ENCODE measurements at regions not wholly inside any gene's neighbourhood (a gene's known extent, or its start where the extent isn't known, plus 50 kb on each side); places are given as distances from the start of the nearest gene placed in this dataset.

DNA sequence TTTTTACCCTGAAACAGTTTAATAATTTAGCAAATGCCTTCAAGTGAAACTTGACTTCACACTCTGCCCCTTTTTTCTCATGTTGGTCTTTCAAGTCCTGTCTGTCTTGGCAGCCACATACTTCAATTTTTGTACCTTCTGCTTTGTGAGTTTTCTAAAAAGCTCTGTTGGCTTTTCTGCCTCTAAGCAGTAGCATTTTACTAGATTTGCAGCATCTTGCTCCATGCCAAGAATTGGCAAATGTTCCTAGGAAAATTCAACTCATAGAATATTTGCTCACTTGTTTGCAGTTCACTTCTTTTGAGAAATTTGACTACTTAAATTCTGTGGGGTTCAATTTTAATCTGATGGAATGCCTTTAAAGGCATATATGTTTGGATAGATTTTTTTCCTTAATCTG is 59.2 kb downstream of the FAM47A start:
- DNase-seq, result no peak
- TF ChIP-seq EP300 (IDR thresholded peaks at IDR 0.05) (no peak), POLR2AphosphoS5 (IDR thresholded peaks at IDR 0.05) (no peak), POLR2A (IDR thresholded peaks at IDR 0.05) (no peak)
- TF ChIP-seq, protein P1, sequence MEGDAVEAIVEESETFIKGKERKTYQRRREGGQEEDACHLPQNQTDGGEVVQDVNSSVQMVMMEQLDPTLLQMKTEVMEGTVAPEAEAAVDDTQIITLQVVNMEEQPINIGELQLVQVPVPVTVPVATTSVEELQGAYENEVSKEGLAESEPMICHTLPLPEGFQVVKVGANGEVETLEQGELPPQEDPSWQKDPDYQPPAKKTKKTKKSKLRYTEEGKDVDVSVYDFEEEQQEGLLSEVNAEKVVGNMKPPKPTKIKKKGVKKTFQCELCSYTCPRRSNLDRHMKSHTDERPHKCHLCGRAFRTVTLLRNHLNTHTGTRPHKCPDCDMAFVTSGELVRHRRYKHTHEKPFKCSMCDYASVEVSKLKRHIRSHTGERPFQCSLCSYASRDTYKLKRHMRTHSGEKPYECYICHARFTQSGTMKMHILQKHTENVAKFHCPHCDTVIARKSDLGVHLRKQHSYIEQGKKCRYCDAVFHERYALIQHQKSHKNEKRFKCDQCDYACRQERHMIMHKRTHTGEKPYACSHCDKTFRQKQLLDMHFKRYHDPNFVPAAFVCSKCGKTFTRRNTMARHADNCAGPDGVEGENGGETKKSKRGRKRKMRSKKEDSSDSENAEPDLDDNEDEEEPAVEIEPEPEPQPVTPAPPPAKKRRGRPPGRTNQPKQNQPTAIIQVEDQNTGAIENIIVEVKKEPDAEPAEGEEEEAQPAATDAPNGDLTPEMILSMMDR (IDR thresholded peaks at IDR 0.05), result no peak
- intact Hi-C loops (cut with DNase I; ENCODE audit: low total_unique reads), result no loop called here
- no peaks in the 10 kb centered on the region for H3K4me1 ChIP-seq
- no peaks in the 10 kb centered on the region for H3K36me3 ChIP-seq
- no peaks in the 10 kb centered on the region for H3K9me3 ChIP-seq
- no peaks in the 10 kb centered on the region for H3K27me3 ChIP-seq
- no peak overlapping the region for H3K27ac ChIP-seq
- H3K4me3 ChIP-seq, result no peak overlapping the region

DNA sequence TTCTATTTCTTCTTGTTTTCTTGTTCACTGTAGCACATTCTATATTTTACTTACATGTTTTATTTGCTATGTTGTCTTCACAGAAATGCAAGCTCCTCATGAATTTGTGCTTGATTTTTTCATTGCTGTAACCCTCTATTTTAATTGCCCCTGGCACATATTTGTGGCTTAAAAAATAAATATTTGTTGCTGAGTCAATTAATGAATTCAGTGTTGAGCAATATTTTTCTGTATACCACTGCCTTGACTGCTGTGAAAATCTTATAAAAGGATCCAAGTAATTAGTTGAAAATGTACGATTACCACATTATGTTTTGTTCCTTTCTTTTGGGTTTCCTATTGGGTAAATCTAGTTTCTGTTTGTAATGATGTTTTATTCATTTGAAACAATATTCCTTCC is 68.5 kb downstream of the FAM47A start:
- H3K4me3 ChIP-seq, result no peak overlapping the region
- H3K27me3 ChIP-seq, result no peaks in the 10 kb centered on the region
- no peaks in the 10 kb centered on the region for H3K4me1 ChIP-seq
- no peaks in the 10 kb centered on the region for H3K36me3 ChIP-seq
- no peak for DNase-seq
- no peak overlapping the region for H3K27ac ChIP-seq
- intact Hi-C loops (cut with DNase I; ENCODE audit: low total_unique reads), result no loop called here
- TF ChIP-seq, protein P1 (IDR thresholded peaks at IDR 0.05), result no peak
- no peak for TF ChIP-seq POLR2AphosphoS5 (IDR thresholded peaks at IDR 0.05)
- no peak for TF ChIP-seq POLR2A (IDR thresholded peaks at IDR 0.05)
- no peak for TF ChIP-seq EP300 (IDR thresholded peaks at IDR 0.05)
- no peaks in the 10 kb centered on the region for H3K9me3 ChIP-seq
- WGBS, 5 donors, result 56 to 88% (median 78%) methylated on average over 1 of the region's 1 CpG

DNA sequence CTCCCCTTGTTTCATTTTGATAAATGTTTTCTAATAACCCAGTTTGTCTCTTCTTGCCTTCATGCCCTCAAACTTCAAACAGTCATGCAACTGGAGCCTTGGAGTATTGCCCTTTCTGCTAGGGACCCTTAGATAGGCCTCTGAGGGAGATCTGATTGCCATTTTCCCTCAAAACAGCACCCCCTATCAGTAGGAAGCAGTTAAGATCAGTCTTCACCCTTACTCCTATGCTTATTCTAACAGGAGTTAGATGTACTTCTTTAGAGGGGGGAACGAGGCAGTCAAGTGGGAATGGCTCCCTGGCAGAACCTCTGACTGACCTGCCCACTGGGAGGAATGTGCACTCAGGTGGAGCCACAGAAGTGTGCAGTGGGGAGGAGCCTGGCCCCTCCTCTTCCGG is 74.1 kb downstream of the FAM47A start:
- no peaks in the 10 kb centered on the region for H3K4me1 ChIP-seq
- TF ChIP-seq, protein P1 (IDR thresholded peaks at IDR 0.05), result no peak
- TF ChIP-seq POLR2A (IDR thresholded peaks at IDR 0.05) (no peak), POLR2AphosphoS5 (IDR thresholded peaks at IDR 0.05) (no peak), EP300 (IDR thresholded peaks at IDR 0.05) (no peak)
- intact Hi-C loops (cut with DNase I; ENCODE audit: low total_unique reads), result loop anchor here (5.0 kb wide), 1 partner anchor 36 kb away; no protein-coding TSS in a partner anchor
- no peak overlapping the region for H3K4me3 ChIP-seq
- no peaks in the 10 kb centered on the region for H3K9me3 ChIP-seq
- WGBS, 5 donors, result 59 to 81% (median 68%) methylated on average over 2 of the region's 2 CpGs
- no peaks in the 10 kb centered on the region for H3K36me3 ChIP-seq
- no peak for DNase-seq
- no peak overlapping the region for H3K27ac ChIP-seq
- H3K27me3 ChIP-seq, result no peaks in the 10 kb centered on the region

DNA sequence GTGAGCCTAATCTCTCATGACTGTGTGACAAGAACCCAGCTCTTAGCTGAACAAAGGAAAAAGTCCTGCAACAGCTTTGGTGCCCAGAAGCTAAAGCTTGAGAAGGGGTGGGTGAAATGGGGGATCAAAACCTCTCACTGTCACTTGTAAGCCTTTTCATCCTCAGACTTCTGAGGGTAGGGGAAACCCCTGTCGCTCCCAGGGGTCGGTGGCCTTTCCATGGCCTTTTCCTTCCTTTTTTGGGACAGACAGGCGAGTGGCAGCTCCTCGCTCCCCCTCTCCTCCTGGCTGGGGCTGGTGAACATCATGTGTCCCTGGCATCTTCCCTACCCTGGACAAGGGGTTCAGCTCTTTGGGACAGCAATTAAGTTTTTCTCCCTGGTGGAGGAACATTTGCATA is 78.2 kb downstream of the FAM47A start:
- 24 to 64% (median 39%) methylated on average over 4 of the region's 4 CpGs; no CpG with 5 or more reads in 1 of the 5 donors for WGBS, 5 donors
- H3K27ac ChIP-seq, result no peak overlapping the region
- H3K27me3 ChIP-seq, result no peaks in the 10 kb centered on the region
- intact Hi-C loops (cut with DNase I; ENCODE audit: low total_unique reads), result no loop called here
- no peaks in the 10 kb centered on the region for H3K9me3 ChIP-seq
- TF ChIP-seq EP300 (IDR thresholded peaks at IDR 0.05) (no peak), POLR2A (IDR thresholded peaks at IDR 0.05) (no peak), POLR2AphosphoS5 (IDR thresholded peaks at IDR 0.05) (no peak)
- TF ChIP-seq, protein P1 (IDR thresholded peaks at IDR 0.05), result no peak
- no peaks in the 10 kb centered on the region for H3K4me1 ChIP-seq
- DNase-seq, result no peak
- H3K4me3 ChIP-seq, result no peak overlapping the region
- H3K36me3 ChIP-seq, result no peaks in the 10 kb centered on the region

Data from stomach (tissue), 8 donors.